ENCODE measurements at regions not wholly inside any gene's neighbourhood (a gene's known extent, or its start where the extent isn't known, plus 50 kb on each side); places are given as distances from the start of the nearest gene placed in this dataset.
A peak's percentile ranks its signal among the peaks of the same experiment; 100 is the strongest.
"Not testable (repeated sequence)": the region's sequence is repeated elsewhere in the genome, so short reads cannot be mapped to it uniquely, and the experiment has no call there.

DNA sequence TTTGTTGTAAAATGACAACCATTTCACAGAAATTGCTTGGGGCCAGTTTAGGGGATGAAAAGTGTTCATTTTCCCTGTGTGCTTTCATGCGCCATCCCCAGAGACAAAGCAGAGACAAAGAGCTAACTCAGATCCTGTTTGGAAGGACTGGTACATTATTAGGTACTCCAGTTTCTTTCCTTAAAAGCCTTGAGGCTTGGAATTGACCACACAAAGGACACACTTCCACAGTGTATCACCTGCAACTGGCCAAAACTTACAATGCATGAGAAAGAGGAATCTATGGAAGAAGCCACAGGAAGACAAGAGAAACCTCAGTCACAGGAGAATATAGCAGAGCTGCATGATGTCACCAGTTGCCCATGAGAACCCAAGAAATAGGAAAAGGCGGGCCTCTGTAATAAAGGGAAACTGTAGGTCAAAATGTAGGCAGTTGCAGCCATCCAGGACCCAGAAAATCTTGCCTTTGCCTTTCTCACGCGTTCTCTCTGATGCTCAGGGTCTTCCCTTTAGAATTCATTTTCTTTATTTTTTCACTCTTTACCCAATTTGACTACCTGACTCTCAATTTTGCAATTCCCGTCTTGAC is 339.0 kb downstream of the RMST start:
- DNase-seq: no peak

DNA sequence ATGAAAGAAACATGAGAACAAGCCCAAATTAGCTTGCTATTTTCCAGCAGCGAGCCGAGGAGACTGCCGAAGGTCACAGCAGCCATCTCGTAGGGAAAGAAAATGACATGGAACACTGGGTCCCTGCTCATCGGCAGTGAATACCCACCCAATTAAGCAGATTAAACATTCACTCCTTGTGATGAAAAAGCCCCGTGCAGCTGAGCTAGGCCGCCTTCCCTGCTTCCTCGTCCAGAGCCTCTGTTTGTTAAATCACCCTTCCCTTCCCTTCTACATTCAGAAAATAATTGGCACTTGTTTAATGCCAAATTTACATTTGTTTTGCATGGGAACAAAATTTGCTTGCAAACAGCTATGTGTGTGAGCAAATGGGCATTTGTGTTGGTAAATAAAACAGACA is 342.5 kb downstream of the RMST start:
- peak; percentile 30 for DNase-seq

DNA sequence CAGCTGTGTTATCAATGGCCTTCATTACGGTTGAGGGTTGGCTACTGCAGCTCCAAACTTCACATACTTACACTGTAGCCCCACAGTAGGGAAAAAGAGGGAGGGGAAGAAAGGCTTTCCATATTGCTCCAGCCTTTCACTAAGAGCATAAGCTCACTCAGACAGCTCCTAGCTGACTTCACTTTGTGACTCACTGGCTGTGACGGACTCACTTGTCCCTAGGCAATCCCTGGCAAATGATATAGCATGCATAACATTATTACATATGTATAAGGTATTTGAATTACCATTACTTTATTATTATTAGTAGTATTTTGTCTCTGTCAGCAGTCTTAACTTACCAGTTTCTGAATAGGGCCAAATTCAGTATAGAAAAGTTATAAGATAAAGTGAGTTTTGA is 350.7 kb downstream of the RMST start:
- no peak for DNase-seq

GRCh38 chr12:97821806-97822205 is 359.2 kb downstream of the RMST start:
- DNase-seq: no peak

- no peak for DNase-seq
Observed at GRCh38 chr12:97835541-97835940, 372.9 kb downstream of the RMST start.

DNA sequence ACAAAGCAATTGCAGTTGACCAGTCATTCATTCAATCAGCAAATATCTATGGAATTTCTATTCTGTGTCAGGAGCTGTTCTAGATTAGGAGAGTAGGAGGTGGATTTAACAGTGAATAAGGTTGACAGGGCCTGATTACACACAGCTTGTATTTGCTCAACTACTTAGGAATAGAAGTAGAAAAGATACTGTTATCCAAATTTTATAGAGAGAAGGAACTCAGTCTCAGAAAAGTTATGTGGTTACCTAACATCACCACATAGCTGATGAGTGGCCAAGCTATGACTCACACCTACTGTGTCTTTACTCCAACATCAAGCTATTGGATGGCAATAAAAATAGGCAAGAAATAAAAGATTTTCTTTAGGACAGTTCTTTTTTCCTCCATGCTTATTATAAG is 374.8 kb downstream of the RMST start:
- no peak for DNase-seq

DNA sequence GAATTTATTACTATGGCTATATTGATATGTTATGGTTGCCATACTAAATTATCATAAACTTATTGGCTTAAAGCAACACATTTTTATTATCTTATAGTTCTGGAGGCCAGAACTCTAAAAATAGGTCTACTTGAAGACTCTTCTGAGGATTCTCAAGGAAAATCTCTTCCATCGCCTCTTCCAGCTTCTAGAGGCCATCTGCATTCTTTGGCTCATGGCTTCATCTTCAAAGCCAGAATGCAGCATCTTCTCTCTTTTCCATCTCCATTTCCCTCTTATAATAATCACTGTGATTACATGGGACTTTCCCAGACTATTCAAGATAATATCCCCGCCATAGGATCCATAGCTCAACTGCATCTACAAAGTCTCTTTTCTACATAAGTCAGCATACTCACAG is 385.4 kb downstream of the RMST start:
- DNase-seq: no peak

- DNase-seq: no peak
Observed at GRCh38 chr12:97854477-97854876, 391.9 kb downstream of the RMST start.

DNA sequence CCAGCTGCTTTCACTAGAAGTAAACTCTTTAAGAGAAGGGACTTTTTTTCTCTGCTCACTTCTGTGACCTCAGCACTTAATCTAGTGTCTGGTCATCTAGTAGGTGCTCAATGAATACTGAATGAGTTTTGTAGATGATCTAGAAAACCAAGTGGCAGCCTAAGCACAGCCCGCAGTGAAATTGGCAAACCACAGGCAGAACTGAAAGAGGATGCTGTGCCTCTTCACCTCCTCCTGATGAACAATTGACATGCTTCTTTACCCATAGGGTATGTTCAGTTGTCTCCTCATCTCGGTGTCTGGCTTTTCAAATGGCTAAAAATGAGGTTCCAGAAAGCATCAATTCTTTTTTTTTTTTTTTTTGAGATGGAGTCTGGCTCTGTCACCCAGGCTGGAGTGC is 399.5 kb downstream of the RMST start:
- DNase-seq: no peak

DNA sequence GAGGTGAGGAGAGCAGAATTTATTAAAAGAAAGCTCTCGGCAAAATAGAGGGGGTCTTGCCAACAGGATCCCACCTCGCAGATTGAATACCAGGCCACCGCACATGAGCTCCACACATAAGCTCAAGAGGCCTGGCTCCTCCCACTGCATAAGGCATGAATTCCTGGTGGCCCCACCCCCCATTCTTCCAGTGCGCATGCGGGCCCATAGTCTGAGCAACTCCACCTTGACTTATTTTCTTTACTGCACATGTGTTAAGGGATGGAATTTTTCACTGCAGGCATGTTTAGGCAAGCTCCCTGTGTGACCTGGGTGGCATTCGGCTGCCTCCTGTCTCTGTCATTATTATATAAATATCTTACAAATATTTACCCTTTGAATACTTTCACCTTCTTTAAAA is 412.5 kb downstream of the RMST start:
- DNase-seq: no peak

DNA sequence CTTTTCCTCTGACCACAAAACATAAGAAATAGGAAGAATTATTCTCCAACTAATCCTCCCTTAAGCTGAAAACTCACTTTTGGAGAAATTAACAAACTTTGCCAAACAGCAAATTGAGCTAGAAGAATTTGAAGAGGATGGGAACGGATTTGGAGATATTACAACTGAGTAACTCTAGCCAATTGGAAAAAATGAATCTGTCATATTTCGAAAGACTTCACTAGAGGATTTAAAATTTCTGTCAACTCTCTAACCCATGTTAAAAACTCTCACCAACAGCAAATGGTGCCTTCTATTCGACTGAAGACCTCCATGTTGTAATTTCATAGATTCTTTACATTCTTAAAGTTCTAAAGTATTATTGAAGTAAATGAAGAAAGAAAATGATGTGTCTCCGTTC is 414.2 kb downstream of the RMST start:
- DNase-seq: no peak

DNA sequence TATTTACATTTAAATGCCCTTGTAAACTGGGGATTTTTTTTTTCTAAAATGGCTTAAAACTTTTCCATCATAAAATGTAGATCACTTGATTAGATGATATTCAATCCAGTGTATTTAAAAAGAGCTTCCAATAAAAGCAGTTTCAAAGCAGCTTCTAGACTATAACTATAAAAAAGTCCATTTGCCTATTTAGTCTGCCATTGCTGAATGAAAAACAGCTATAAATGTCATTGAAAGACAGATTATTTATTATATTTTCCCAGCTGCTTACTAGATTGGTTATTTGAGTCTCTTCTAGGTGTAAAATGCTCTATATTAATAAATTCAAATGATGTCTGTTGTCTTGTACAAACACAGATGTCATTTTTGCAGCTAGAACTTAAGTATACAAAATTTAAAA is 414.8 kb downstream of the RMST start:
- DNase-seq: peak; percentile 71

DNA sequence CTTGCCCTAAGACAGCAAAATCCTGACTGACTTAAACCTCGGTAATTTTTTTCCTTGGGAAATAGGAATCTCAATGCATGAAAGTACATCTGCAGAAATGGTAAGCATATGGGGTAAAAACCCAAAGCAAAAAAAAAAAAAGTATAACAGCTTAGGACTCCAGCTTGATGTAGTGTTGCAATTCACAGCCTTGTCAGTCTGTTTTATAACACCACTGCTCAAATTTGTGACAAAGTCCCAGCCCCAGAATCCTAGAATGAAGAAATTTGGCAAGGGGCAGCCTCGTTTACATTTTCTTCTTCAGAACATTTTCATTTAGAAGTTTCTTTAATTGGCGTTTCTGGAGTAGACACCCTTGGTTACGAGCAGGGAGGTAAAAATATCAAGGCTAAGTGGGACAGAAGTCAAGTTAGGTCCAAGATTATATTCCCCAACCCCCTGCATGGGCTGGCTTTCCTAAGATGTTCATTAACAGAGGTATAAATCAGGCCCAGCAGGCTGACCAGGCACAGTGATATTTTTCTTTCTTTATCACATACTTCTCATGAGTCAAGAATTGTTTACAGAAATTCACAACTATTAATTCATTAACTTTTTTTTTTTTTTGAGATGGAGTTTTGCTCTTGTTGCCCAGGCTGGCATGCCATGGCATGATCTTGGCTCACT is 424.0 kb downstream of the RMST start:
- DNase-seq: no peak

- not testable (repeated sequence) for DNase-seq
Observed at GRCh38 chr12:97897881-97898280, 435.3 kb downstream of the RMST start.

GRCh38 chr12:97899529-97899928 is 436.9 kb downstream of the RMST start:
- DNase-seq: no peak

GRCh38 chr12:97899956-97900355 is 437.4 kb downstream of the RMST start:
- no peak for DNase-seq

DNA sequence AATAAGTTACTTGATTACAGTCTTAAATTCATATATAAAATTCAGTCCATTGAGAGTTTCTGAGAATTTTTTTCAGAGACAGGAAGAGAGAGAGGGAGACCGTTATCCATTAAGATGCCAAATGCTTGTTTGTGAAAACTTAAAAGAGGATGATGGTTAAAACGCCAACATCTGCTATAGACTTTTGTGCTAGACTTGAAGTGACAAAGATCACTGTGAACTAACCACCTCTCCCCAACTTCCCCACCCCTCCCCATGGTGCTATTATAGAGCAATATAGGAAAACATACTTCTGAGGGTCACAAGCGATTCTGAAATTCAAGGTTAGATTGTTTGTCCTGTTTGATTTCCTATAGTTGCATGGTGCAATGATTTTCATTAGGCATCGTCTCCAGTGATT is 440.8 kb downstream of the RMST start:
- no peak for DNase-seq

GRCh38 chr12:97907504-97907903 is 444.9 kb downstream of the RMST start:
- DNase-seq: no peak

GRCh38 chr12:97910559-97910958 is 448.0 kb downstream of the RMST start:
- DNase-seq: no peak

- no peak for DNase-seq
Observed at GRCh38 chr12:97912943-97913342, 450.3 kb downstream of the RMST start.

DNA sequence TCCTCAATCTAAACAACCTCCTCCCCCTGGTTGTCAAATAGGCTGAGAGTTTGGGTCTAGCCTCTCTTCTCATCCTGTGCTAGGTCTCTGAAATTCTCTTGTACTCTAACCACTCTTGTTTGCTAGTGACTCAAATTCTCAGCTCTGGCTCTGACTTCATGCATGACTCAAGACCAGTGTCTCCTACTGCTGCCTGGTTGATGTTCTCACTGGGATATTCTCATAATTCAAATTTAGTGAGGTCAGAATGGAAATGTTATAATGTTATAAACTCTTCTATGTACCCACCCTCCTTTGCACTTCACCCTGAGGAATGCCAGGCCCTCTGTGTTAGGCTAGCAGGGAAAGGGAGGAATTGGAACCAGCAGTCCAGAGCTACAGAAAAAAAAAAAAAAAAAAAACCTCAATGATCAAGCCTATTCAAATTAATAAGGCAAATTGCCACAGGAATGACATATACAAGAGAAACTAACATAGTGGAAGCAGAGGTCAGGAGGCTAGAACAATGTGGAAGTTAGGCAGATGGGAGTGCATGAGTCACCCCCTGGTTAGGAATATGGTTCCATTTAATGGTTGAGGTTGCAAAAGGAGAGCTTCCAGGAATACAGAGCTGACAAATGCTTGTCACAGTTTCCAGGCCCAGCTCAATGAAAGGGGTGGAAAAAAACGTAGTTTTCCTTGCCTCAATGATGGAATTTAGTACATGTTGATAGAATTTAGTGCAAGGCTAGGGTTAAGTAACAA is 459.5 kb downstream of the RMST start:
- DNase-seq: no peak

DNA sequence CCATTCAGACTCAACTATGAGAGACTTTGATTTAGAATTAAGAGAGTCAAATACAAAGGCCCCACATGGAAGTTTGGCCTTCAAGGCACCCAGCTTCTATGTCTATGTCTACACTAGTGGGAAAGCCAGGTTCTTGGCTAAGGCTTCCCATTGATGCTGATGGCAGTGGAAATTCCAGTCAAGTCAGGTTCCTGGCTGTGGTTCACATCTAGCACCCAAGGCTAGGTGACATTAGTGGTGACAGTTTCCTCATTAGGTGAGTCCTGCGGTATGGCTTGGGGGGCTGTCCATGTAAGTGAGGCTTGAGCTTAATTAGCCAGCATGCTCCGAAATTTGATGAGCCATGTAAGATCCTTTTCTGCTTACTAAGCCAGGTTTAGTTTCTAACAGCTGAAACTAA is 460.9 kb downstream of the RMST start:
- DNase-seq: no peak

DNA sequence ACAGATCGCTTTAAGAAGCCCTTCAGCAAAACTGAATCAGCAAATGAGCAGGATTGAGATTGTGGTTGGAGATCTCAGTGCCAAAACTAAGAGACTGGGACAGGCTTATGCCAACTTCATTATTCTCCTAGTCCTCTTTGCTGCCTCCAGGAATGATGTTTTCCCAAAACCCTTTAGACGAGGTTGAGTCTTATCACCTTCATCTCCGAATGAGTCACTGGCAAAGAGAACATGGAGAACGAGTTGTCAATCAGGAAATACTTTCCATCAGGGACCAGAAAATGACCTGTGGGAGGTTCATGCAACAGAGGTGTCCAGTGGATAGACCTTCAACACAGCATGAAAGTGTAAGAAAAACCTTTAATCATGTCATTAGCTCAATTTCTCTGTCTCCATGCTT is 461.5 kb downstream of the RMST start:
- DNase-seq: no peak

DNA sequence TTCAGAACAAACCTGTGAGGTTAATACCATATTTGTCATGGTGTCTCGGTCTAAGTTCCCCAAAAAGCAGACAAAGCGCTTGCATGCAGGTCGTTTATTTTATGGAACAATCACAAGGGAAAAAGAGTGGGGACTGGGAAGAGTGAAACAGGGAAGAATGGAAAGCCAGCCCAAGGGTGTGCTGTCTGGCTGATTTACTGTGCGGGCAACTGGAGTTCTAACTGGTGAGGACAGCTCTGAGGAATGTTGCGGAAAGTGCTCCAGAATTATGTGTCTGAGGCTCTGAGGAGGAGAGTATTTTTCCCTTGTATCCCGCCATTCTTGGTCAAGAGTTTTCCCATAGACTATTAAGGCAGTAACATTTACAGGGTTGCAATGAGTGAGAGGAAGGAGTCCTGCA is 465.4 kb downstream of the RMST start:
- DNase-seq: no peak

GRCh38 chr12:97936165-97936564 is 473.6 kb downstream of the RMST start:
- DNase-seq: no peak

Measured in NCI-H2081 treated with DMSO at 0.1 percent for 48 hours (cell line).